ENCODE measurements at regions not wholly inside any gene's neighbourhood (a gene's known extent, or its start where the extent isn't known, plus 50 kb on each side); places are given as distances from the start of the nearest gene placed in this dataset.

- DNase-seq = no peak
- Histone ChIP-seq H3K27me3 (no peaks in the 10 kb centered on the region), H3K9me3 (no peaks in the 10 kb centered on the region), H3K4me3 (no peak overlapping the region), H3K4me1 (no peaks in the 10 kb centered on the region), H3K27ac (no peak overlapping the region), H3K36me3 (no peaks in the 10 kb centered on the region)
- TF ChIP-seq POLR2A (IDR thresholded peaks at IDR 0.05) (no peak), CTCF (IDR thresholded peaks at IDR 0.05) (no peak)
These were observed 231.1 kb upstream of the FOXP2 start for GRCh38 chr7:114183311-114184088.

- no peaks in the 10 kb centered on the region for H3K36me3 ChIP-seq
- TF ChIP-seq CTCF (IDR thresholded peaks at IDR 0.05) = no peak
- TF ChIP-seq POLR2A (IDR thresholded peaks at IDR 0.05) = no peak
- no peaks in the 10 kb centered on the region for H3K27me3 ChIP-seq
- no peaks in the 10 kb centered on the region for H3K4me1 ChIP-seq
- H3K27ac ChIP-seq = no peak overlapping the region
- DNase-seq = no peak
- no peak overlapping the region for H3K4me3 ChIP-seq
- H3K9me3 ChIP-seq = no peaks in the 10 kb centered on the region
These were observed 231.8 kb upstream of the FOXP2 start for GRCh38 chr7:114182837-114183236.

- no peaks in the 10 kb centered on the region for H3K9me3 ChIP-seq
- no peak overlapping the region for H3K4me3 ChIP-seq
- no peak for DNase-seq
- TF ChIP-seq CTCF (IDR thresholded peaks at IDR 0.05) (no peak), POLR2A (IDR thresholded peaks at IDR 0.05) (no peak)
- no peaks in the 10 kb centered on the region for H3K4me1 ChIP-seq
- H3K27me3 ChIP-seq = no peaks in the 10 kb centered on the region
- no peak overlapping the region for H3K27ac ChIP-seq
- no peaks in the 10 kb centered on the region for H3K36me3 ChIP-seq
These were observed 233.3 kb upstream of the FOXP2 start for GRCh38 chr7:114181280-114181679.

GRCh38 chr7:114180556-114181266 lies 233.9 kb upstream of the FOXP2 start:
- H3K36me3 ChIP-seq = no peaks in the 10 kb centered on the region
- no peaks in the 10 kb centered on the region for H3K27me3 ChIP-seq
- no peaks in the 10 kb centered on the region for H3K4me1 ChIP-seq
- no peak for DNase-seq
- H3K27ac ChIP-seq = no peak overlapping the region
- H3K4me3 ChIP-seq = no peak overlapping the region
- no peaks in the 10 kb centered on the region for H3K9me3 ChIP-seq
- TF ChIP-seq POLR2A (IDR thresholded peaks at IDR 0.05) (no peak), CTCF (IDR thresholded peaks at IDR 0.05) (no peak)

- no peak for DNase-seq
- Histone ChIP-seq H3K9me3 (no peaks in the 10 kb centered on the region), H3K4me1 (no peaks in the 10 kb centered on the region), H3K36me3 (no peaks in the 10 kb centered on the region), H3K27me3 (no peaks in the 10 kb centered on the region), H3K4me3 (no peak overlapping the region), H3K27ac (no peak overlapping the region)
- no peak for TF ChIP-seq POLR2A (IDR thresholded peaks at IDR 0.05)
- no peak for TF ChIP-seq CTCF (IDR thresholded peaks at IDR 0.05)
These were observed 239.5 kb upstream of the FOXP2 start for GRCh38 chr7:114175125-114175524.
